ENCODE measurements at regions not wholly inside any gene's neighbourhood (a gene's known extent, or its start where the extent isn't known, plus 50 kb on each side); places are given as distances from the start of the nearest gene placed in this dataset.

- TF ChIP-seq CTCF (IDR thresholded peaks at IDR 0.05; ENCODE audit: control insufficient read depth, extremely low read depth, insufficient read depth) = no peak
- DNase-seq (ENCODE audit: low read depth) = no peak
Measured at GRCh38 chr15:87489456-87489855, 767.1 kb downstream of the NTRK3 start.

DNA sequence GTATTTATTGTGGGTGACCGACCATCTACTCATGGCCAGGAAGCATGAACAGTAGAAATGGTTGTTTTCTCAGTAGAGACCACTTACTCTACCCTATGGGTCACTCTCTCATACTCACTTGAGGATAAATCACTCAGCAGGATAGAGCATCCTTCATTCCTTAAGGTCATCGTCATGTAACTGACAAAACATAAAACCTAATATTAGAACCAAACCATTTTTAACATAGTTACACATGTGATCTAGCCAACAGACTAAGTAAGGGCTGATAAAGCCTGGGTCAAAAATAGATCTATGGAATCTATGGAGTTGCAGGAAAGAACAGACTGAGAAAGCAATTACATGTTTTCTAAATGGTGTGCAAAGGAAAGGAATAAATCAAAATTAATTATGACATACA lies 769.1 kb downstream of the NTRK3 start:
- H3K4me3 ChIP-seq (ENCODE audit: low read depth, low read length) = no peak overlapping the region
- TF ChIP-seq CTCF (IDR thresholded peaks at IDR 0.05; ENCODE audit: control insufficient read depth, extremely low read depth, insufficient read depth) = no peak
- DNase-seq (ENCODE audit: low read depth) = no peak

More at GRCh38 chr15:87489456-87489855, 767.1 kb downstream of the NTRK3 start:
- H3K4me3 ChIP-seq (ENCODE audit: low read depth, low read length) = no peak overlapping the region

- no peak for TF ChIP-seq CTCF (IDR thresholded peaks at IDR 0.05; ENCODE audit: control insufficient read depth, extremely low read depth, insufficient read depth)
- H3K4me3 ChIP-seq (ENCODE audit: low read depth, low read length) = no peak overlapping the region
- no peak for DNase-seq (ENCODE audit: low read depth)
Measured at GRCh38 chr15:87483468-87483867, 773.1 kb downstream of the NTRK3 start.

DNA sequence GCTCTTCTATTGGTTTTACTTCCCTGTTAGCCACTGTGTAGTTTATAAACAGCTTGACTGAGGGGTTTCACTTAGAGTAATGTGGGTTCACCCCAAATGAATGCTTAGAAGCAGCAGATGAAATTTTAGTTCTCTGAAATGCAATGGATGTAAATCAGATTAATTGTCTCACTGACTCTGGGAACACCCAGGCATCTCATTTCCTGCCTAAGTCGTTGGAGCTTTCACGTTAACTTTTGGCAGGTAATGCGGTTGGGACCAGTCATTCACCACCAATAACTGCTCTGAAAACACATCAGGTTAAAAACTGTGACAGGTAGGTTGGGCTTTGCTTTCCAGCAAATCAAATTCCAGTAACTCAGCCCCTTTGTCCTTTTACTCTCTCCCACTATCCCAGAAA lies 775.4 kb downstream of the NTRK3 start:
- no peak overlapping the region for H3K4me3 ChIP-seq (ENCODE audit: low read depth, low read length)
- no peak for TF ChIP-seq CTCF (IDR thresholded peaks at IDR 0.05; ENCODE audit: control insufficient read depth, extremely low read depth, insufficient read depth)
- no peak for DNase-seq (ENCODE audit: low read depth)

DNA sequence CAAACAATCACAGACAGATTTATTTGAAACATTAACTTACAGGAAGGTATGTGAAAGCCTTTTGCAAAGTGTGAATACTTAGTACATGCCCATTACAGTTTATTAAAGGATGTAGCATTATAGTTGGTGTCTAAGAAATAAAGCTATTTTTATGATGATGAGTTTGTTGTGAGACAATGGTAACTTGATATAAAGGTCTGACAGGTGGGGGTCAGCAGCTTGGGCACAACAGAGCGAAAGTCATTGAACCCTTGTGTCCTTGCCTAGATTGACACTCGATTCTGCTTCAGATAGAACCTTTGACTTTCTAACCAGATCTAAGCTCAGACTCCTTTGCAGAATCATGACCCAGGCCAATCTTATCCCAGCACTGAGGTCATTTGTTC lies 777.9 kb downstream of the NTRK3 start:
- TF ChIP-seq CTCF (IDR thresholded peaks at IDR 0.05; ENCODE audit: control insufficient read depth, extremely low read depth, insufficient read depth) = no peak
- no peak for DNase-seq (ENCODE audit: low read depth)
- H3K4me3 ChIP-seq (ENCODE audit: low read depth, low read length) = no peak overlapping the region

DNA sequence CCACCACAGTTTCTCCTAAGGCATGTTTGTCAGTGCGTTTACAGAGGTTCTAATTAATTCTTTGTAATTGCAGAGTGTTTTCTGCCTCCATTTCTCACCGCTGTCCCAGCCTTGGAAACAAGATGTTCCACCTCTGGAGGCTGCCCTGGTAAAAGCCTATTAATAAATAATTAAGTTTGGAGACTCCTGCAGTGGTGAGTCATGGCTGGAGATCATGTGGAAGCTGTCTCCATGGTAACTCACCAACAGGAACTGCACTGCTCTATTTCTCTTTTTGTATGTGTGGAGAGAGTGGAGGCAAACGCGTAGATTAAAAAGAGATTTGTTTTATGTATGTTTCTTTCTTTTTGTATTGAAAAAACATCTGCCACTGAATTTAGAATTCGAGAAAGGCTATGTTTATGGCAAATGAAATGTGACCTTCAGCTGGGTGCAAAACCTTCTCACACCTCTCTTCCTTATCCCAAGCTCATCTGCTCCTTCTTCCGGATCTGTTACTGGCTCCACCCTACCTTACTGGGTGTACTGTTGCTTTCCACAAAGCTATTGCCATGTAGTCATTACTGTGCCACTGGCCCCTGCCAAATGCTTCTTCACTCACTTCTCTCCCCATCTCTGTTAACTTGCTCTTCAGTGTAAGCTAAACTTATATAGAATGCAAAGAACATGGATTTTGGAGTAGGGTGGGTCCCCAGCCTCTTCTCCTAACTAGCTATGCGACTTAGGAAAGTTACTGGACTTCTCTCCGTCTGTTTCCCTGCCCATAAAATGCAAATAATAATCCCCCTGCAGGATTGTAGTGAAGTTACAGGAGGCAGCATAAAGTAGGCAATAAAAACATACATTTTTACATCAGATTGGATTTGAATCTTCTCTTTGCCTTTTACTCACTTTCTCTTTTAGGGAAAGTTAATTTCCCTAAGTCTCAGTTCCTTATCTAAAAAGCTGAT lies 778.5 kb downstream of the NTRK3 start:
- TF ChIP-seq CTCF (IDR thresholded peaks at IDR 0.05; ENCODE audit: control insufficient read depth, extremely low read depth, insufficient read depth) = no peak
- no peak overlapping the region for H3K4me3 ChIP-seq (ENCODE audit: low read depth, low read length)
- peak; percentile 37 for DNase-seq (ENCODE audit: low read depth)

- no peak overlapping the region for H3K4me3 ChIP-seq (ENCODE audit: low read depth, low read length)
- no peak for TF ChIP-seq CTCF (IDR thresholded peaks at IDR 0.05; ENCODE audit: control insufficient read depth, extremely low read depth, insufficient read depth)
- DNase-seq (ENCODE audit: low read depth) = no peak
Measured at GRCh38 chr15:87477026-87477425, 779.5 kb downstream of the NTRK3 start.
